Natural killer cell (primary cell): ENCODE measurements at regions not wholly inside any gene's neighbourhood (a gene's known extent, or its start where the extent isn't known, plus 50 kb on each side); places are given as distances from the start of the nearest gene placed in this dataset.

Experiments used
- ATAC-seq, 3 donors: fragments of 150-1000 bp in 2 of 3; fragments of 200-7000 bp in 1 of 3; cut with Tn5 transposase; 1 replicate in 1 of 3; 2 replicates in 2 of 3; pipeline ENCODE4 v1.10.0; 2021; ENCODE audit warnings: mild to moderate bottlenecking in 2 of 3, moderate library complexity in 2 of 3
- DNase-seq, 2 donors: peaks; one replicate each; pipeline versions ENCODE4 v3.0.0 to v3.0.0-alpha.2; 2013 to 2021; ENCODE audit warnings: mixed read lengths in 1 of 2
- H3K27ac ChIP-seq: one replicate; pipeline ENCODE4 v1.5.1; 2013; ENCODE audit warnings: mild to moderate bottlenecking, low read length
- H3K27me3 ChIP-seq: one replicate; pipeline ENCODE4 v1.6.1; 2013; ENCODE audit warnings: low read length; ENCODE audit not compliant: control insufficient read depth, insufficient read depth
- H3K36me3 ChIP-seq: one replicate; pipeline ENCODE4 v1.6.1; 2013; ENCODE audit warnings: low read length; ENCODE audit not compliant: control insufficient read depth, insufficient read depth
- H3K4me1 ChIP-seq: one replicate; pipeline ENCODE4 v1.6.1; 2013; ENCODE audit warnings: low read length; ENCODE audit not compliant: control insufficient read depth, insufficient read depth
- H3K4me3 ChIP-seq: one replicate; pipeline ENCODE4 v1.5.1; 2013; ENCODE audit warnings: low read length
- H3K9me3 ChIP-seq: one replicate; pipeline ENCODE4 v1.6.1; 2013; ENCODE audit warnings: low read length; ENCODE audit not compliant: control insufficient read depth, insufficient read depth
- H3K27ac Mint-ChIP-seq, 2 donors: one replicate each; pipeline ENCODE4 v1.8.0; 2022; ENCODE audit warnings: mild to moderate bottlenecking in 2 of 2, mixed read lengths in 2 of 2, moderate library complexity in 1 of 2
- H3K27me3 Mint-ChIP-seq, 2 donors: one replicate each; pipeline ENCODE4 v1.8.0; 2022; ENCODE audit warnings: low read depth in 2 of 2, mixed read lengths in 2 of 2
- H3K36me3 Mint-ChIP-seq: one replicate; pipeline ENCODE4 v1.8.0; 2022; ENCODE audit warnings: mixed read lengths
- H3K4me1 Mint-ChIP-seq, 2 donors: one replicate each; pipeline ENCODE4 v1.8.0; 2022; ENCODE audit warnings: mixed read lengths in 2 of 2
- H3K4me3 Mint-ChIP-seq: one replicate; pipeline ENCODE4 v1.8.0; 2022; ENCODE audit warnings: mild to moderate bottlenecking, moderate library complexity, mixed read lengths
- H3K9me3 Mint-ChIP-seq, 2 donors: one replicate each; pipeline ENCODE4 v1.8.0; 2022; ENCODE audit warnings: mixed read lengths in 2 of 2
- WGBS: methylation state at CpG from one replicate; pipeline ENCODE4 v1.1.7; 2013; ENCODE audit warnings: missing lambda C conversion rate; ENCODE audit not compliant: insufficient coverage; 5-methylcytosine and 5-hydroxymethylcytosine counted together
- intact Hi-C: fragments of 100-400 bp; cut with micrococcal nuclease; formaldehyde crosslinking; loops from one replicate; pipeline ENCODE4 v1.14.2; 2022
- TF ChIP-seq, protein P1 (sequence below): fragments of 200-600 bp; IDR thresholded peaks from one replicate; pipeline ENCODE4 v1.8.0; 2022; ENCODE audit warnings: antibody characterized with exemption

DNA sequence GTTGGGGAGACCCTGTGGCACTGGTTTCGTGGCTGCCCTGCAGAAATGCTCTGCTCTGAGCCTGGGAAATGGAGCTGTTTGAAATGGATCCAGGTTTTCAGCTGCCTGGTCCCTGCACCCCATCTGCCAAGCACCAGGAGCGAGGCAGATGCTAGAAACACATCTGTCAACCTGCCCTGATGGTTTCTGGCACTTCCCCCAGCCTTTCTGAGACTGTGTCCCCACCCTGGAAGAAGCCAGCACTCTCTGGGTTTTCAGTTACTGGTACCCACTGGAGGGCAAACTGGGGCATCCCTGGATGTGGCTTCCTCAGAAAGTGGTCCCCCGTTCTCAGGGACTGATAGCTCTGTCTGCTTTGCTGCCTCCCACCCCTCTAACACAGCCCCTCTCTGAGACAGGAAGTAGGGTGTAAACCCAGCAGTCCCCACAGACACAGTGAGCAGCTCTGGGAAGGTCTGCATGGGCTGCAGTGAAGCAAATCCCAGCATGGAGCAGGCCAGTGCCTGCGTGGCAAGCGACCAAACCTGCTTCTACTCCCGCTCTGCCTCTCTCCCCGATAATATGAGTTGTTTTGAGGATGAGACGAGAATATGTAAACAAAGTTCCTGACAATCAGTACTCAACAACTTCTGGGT is 54.2 kb upstream of the MAFB start:
- no peaks in the 10 kb centered on the region for H3K36me3 ChIP-seq
- H3K4me3 ChIP-seq = no peak overlapping the region
- no peaks in the 10 kb centered on the region for H3K9me3 ChIP-seq
- Mint-ChIP-seq H3K36me3 (no peaks in the 10 kb centered on the region), H3K4me1 (peaks cover 0 to 13% of the 10 kb centered on the region in 2 donors), H3K9me3 (no peaks in the 10 kb centered on the region), H3K27me3 (peaks cover 20 to 42% of the 10 kb centered on the region in 2 donors), H3K27ac (no peak overlapping the region), H3K4me3 (no peak overlapping the region)
- peaks cover 6% of the 10 kb centered on the region for H3K4me1 ChIP-seq
- H3K27ac ChIP-seq = no peak overlapping the region
- WGBS = 75% methylated on average over 8 of the region's 8 CpGs
- DNase-seq (no peak), ATAC-seq (no peak)
- TF ChIP-seq, protein P1, sequence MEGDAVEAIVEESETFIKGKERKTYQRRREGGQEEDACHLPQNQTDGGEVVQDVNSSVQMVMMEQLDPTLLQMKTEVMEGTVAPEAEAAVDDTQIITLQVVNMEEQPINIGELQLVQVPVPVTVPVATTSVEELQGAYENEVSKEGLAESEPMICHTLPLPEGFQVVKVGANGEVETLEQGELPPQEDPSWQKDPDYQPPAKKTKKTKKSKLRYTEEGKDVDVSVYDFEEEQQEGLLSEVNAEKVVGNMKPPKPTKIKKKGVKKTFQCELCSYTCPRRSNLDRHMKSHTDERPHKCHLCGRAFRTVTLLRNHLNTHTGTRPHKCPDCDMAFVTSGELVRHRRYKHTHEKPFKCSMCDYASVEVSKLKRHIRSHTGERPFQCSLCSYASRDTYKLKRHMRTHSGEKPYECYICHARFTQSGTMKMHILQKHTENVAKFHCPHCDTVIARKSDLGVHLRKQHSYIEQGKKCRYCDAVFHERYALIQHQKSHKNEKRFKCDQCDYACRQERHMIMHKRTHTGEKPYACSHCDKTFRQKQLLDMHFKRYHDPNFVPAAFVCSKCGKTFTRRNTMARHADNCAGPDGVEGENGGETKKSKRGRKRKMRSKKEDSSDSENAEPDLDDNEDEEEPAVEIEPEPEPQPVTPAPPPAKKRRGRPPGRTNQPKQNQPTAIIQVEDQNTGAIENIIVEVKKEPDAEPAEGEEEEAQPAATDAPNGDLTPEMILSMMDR = no peak
- no peaks in the 10 kb centered on the region for H3K27me3 ChIP-seq
- intact Hi-C loops = no loop called here

DNA sequence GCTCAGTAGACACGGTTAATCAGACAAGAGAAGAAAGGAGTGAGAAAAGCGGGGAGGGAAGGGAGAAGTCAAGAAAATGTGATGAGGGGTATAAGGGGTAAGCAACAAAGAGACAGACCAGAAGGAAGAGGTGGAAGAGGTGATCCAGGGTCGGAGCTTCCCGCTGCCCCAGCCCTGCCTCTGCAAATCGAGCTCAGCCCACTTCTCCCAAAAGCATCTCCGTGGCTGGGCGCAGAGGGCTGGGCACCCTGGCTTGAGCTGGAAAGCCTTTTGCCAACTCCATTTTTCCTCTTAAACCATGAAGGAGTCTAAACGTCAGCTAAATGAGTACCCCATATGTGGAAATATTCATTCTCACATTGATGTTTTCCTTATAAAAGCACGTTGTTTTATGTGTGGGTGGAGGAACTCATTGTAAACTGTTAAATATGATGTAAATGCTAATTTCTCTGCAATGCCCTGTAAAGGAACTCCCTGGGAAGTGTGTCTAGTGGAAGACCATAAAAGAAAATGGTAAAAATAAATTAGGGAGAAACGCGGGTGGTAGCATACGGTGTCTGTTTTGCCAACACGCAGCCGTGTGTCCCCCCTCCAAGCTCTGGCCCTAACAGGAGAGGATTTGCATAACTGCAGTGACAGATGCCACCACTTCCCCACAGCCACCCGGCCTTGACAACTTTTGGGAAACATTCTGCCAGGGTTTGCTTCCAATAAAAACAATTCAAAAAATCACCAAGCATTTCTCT is 55.2 kb upstream of the MAFB start:
- no peaks in the 10 kb centered on the region for H3K9me3 ChIP-seq
- no peaks in the 10 kb centered on the region for H3K36me3 ChIP-seq
- no peak overlapping the region for H3K4me3 Mint-ChIP-seq
- peaks cover 6% of the 10 kb centered on the region for H3K4me1 ChIP-seq
- no peaks in the 10 kb centered on the region for H3K36me3 Mint-ChIP-seq
- WGBS = 67% methylated on average over 14 of the region's 15 CpGs
- H3K27ac ChIP-seq = no peak overlapping the region
- peaks cover 0 to 13% of the 10 kb centered on the region in 2 donors for H3K4me1 Mint-ChIP-seq
- ATAC-seq = no peak
- no peaks in the 10 kb centered on the region for H3K9me3 Mint-ChIP-seq
- intact Hi-C loops = no loop called here
- TF ChIP-seq, protein P1 = no peak
- peaks cover 24 to 52% of the 10 kb centered on the region in 2 donors for H3K27me3 Mint-ChIP-seq
- H3K27me3 ChIP-seq = no peaks in the 10 kb centered on the region
- DNase-seq = no peak
- H3K4me3 ChIP-seq = no peak overlapping the region
- no peak overlapping the region for H3K27ac Mint-ChIP-seq

GRCh38 chr20:40744818-40745175 is 55.8 kb upstream of the MAFB start:
- H3K4me1 Mint-ChIP-seq = peaks cover 0 to 13% of the 10 kb centered on the region in 2 donors
- no peaks in the 10 kb centered on the region for H3K9me3 Mint-ChIP-seq
- Histone ChIP-seq H3K9me3 (no peaks in the 10 kb centered on the region), H3K27me3 (no peaks in the 10 kb centered on the region), H3K36me3 (no peaks in the 10 kb centered on the region), H3K4me1 (peaks cover 6% of the 10 kb centered on the region), H3K27ac (no peak overlapping the region), H3K4me3 (no peak overlapping the region)
- intact Hi-C loops = no loop called here
- TF ChIP-seq, protein P1 = no peak
- DNase-seq (no peak), ATAC-seq (no peak)
- WGBS = 71% methylated on average over 3 of the region's 3 CpGs
- no peak overlapping the region for H3K4me3 Mint-ChIP-seq
- H3K27ac Mint-ChIP-seq = no peak overlapping the region
- H3K27me3 Mint-ChIP-seq = peaks cover 24 to 52% of the 10 kb centered on the region in 2 donors
- no peaks in the 10 kb centered on the region for H3K36me3 Mint-ChIP-seq
